Loucy (cell line): ENCODE measurements at regions not wholly inside any gene's neighbourhood (a gene's known extent, or its start where the extent isn't known, plus 50 kb on each side); places are given as distances from the start of the nearest gene placed in this dataset.

ENCODE experiments used
- H2AFZ ChIP-seq: fragments of 200-600 bp; sonication (generic); 2 replicates; pipeline ENCODE4 v1.6.0; 2016; ENCODE audit warnings: antibody characterized with exemption, mild to moderate bottlenecking, low read length, moderate library complexity
- H3F3A ChIP-seq: fragments of 200-600 bp; 2 replicates; pipeline ENCODE4 v1.6.0; 2016; ENCODE audit warnings: antibody characterized with exemption, low read depth, mild to moderate bottlenecking
- H3K27me3 ChIP-seq: fragments of 200-600 bp; sonication (generic); 2 replicates; pipeline ENCODE4 v1.6.1; 2014; ENCODE audit warnings: low read length, mild to moderate bottlenecking; ENCODE audit not compliant: insufficient read depth, poor library complexity, severe bottlenecking
- H3K36me3 ChIP-seq: fragments of 200-600 bp; sonication (generic); 2 replicates; pipeline ENCODE4 v1.6.1; 2016; ENCODE audit warnings: low read length; ENCODE audit not compliant: insufficient read depth
- H3K4me1 ChIP-seq: fragments of 200-600 bp; sonication (generic); 2 replicates; pipeline ENCODE4 v1.5.1; 2014; ENCODE audit warnings: low read length, mild to moderate bottlenecking; ENCODE audit not compliant: insufficient read depth, poor library complexity, severe bottlenecking
- H3K4me2 ChIP-seq: fragments of 200-600 bp; sonication (generic); 2 replicates; pipeline ENCODE4 v1.6.0; 2014; ENCODE audit warnings: antibody characterized with exemption, low read length, low read depth, mild to moderate bottlenecking; ENCODE audit not compliant: poor library complexity, severe bottlenecking
- H3K4me3 ChIP-seq: fragments of 200-600 bp; sonication (generic); 2 replicates; pipeline ENCODE4 v1.5.1; 2014; ENCODE audit warnings: low read length, mild to moderate bottlenecking, mixed read lengths; ENCODE audit not compliant: poor library complexity, severe bottlenecking
- H3K79me2 ChIP-seq: fragments of 200-600 bp; sonication (generic); 2 replicates; pipeline ENCODE4 v1.6.1; 2014; ENCODE audit warnings: low read length; ENCODE audit not compliant: insufficient read depth
- H3K9ac ChIP-seq: fragments of 200-600 bp; sonication (generic); 2 replicates; pipeline ENCODE4 v1.6.0; 2014; ENCODE audit warnings: mild to moderate bottlenecking, low read depth, low read length, moderate library complexity; ENCODE audit not compliant: poor library complexity, severe bottlenecking
- H3K9me2 ChIP-seq: fragments of 200-600 bp; sonication (generic); replicated peaks from 2 replicates; pipeline ENCODE4 v1.6.1; 2016; ENCODE audit warnings: low read depth, low read length, mixed read lengths
- H3K9me3 ChIP-seq: fragments of 200-600 bp; sonication (generic); 2 replicates; pipeline ENCODE4 v1.6.1; 2014; ENCODE audit warnings: mild to moderate bottlenecking, antibody characterized with exemption, low read length, low read depth; ENCODE audit not compliant: insufficient read depth
- H4K20me1 ChIP-seq: fragments of 200-600 bp; sonication (generic); 2 replicates; pipeline ENCODE4 v1.6.0; 2014; ENCODE audit warnings: antibody characterized with exemption, low read length, mild to moderate bottlenecking; ENCODE audit not compliant: insufficient read depth, poor library complexity, severe bottlenecking
- EZH2phosphoT487 ChIP-seq: fragments of 200-600 bp; IDR thresholded peaks from 2 replicates; pipeline ENCODE4 v1.6.1; 2018; ENCODE audit warnings: antibody characterized with exemption, mild to moderate bottlenecking, moderate library complexity, borderline replicate concordance
- TF ChIP-seq, protein P1 (sequence below): fragments of 200-600 bp; sonication (generic); conservative IDR thresholded peaks from 2 replicates; pipeline ENCODE4 v1.5.1; 2014; ENCODE audit warnings: mild to moderate bottlenecking, antibody characterized with exemption, low read length

DNA sequence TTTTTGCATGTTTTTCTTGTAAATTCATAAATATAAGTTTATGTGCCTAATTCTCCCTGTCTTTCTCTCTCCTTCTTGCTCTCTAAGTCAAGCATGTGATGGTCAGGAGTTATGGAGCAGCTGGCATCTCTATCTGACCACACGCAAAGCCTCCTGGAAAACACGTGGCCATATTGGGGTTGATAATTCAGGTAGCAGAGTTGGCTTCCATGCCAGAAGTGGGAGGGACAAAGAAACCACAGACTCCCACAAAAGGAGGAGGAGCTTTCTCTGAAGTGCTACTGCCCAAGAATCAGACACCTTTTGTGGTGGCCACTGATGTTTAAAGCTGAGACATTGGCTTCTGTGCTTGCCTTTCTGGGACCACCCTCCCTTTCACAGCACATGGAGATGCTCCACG is 517.6 kb upstream of the TMEM132C start:
- Histone ChIP-seq H3K9ac (no peak overlapping the region), H3K4me1 (no peaks in the 10 kb centered on the region), H4K20me1 (no peaks in the 10 kb centered on the region), H3K79me2 (no peaks in the 10 kb centered on the region), H3K9me2 (no peaks in the 10 kb centered on the region), H3K36me3 (no peaks in the 10 kb centered on the region), H3F3A (no peaks in the 10 kb centered on the region), H3K4me3 (no peak overlapping the region), H3K9me3 (no peaks in the 10 kb centered on the region), H3K27me3 (no peaks in the 10 kb centered on the region), H2AFZ (no peak overlapping the region), H3K4me2 (no peak overlapping the region)
- no peak for TF ChIP-seq EZH2phosphoT487
- TF ChIP-seq, protein P1, sequence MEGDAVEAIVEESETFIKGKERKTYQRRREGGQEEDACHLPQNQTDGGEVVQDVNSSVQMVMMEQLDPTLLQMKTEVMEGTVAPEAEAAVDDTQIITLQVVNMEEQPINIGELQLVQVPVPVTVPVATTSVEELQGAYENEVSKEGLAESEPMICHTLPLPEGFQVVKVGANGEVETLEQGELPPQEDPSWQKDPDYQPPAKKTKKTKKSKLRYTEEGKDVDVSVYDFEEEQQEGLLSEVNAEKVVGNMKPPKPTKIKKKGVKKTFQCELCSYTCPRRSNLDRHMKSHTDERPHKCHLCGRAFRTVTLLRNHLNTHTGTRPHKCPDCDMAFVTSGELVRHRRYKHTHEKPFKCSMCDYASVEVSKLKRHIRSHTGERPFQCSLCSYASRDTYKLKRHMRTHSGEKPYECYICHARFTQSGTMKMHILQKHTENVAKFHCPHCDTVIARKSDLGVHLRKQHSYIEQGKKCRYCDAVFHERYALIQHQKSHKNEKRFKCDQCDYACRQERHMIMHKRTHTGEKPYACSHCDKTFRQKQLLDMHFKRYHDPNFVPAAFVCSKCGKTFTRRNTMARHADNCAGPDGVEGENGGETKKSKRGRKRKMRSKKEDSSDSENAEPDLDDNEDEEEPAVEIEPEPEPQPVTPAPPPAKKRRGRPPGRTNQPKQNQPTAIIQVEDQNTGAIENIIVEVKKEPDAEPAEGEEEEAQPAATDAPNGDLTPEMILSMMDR, result no peak

DNA sequence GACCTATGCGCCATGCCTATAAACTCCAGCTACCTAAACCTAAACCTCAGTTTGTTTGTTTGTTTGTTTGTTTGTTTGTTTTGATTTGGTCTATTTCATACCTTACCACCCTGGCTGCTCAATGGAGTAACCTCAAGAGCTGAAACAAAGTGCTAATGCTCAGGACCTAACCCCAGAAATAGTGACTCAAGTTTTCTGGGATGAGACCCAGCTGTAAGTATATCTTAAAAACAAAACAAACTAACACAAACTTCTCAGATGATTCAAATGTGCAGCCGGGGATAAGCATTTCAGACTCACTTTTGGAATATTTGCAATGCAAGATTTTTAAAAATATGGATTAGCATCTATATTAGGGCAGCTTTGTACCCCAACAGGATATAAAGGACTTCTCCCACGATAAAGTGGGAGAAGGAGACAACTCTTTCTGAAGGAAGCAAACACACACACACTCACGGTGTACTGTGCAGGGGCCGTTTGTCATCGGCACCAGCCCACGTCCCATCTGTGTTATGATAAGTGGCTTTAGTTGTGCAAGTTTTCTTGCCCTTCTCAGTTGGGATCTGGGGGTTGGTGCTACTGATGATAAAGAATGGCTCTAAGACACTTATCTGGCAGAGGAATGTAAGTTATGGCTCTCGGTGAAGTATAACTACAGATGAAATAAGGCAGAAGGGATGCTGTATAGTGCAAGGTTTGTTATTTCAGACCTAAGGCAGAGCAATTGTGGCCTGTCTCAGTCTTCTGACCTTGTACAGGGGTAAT is 516.7 kb upstream of the TMEM132C start:
- Histone ChIP-seq H3K9me3 (no peaks in the 10 kb centered on the region), H3K36me3 (no peaks in the 10 kb centered on the region), H3K9ac (no peak overlapping the region), H3F3A (no peaks in the 10 kb centered on the region), H3K4me3 (no peak overlapping the region), H2AFZ (no peak overlapping the region), H3K4me2 (no peak overlapping the region), H3K27me3 (no peaks in the 10 kb centered on the region), H4K20me1 (no peaks in the 10 kb centered on the region), H3K9me2 (no peaks in the 10 kb centered on the region), H3K79me2 (no peaks in the 10 kb centered on the region), H3K4me1 (no peaks in the 10 kb centered on the region)
- no peak for TF ChIP-seq EZH2phosphoT487
- TF ChIP-seq, protein P1, result no peak

DNA sequence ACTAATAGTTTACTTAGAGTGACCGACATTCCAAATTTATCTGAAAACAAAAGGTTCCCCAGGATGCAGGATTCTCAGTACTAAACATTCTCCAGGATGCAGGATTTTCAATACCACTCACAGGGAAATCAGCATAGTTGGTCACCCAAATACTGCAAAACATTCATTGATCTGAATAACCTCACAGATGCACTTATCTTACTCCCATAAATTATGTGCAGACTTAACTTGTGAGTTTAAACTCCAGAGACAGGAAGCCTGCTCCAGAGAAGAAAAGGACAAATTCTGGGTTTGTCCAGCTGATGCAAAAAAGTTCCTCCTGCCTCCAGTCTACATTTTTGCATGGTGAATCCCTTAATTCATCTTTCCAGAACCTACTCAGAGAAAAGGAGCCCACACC is 514.2 kb upstream of the TMEM132C start:
- H3K4me2 ChIP-seq, result no peak overlapping the region
- no peaks in the 10 kb centered on the region for H3K27me3 ChIP-seq
- no peaks in the 10 kb centered on the region for H3K36me3 ChIP-seq
- H2AFZ ChIP-seq, result no peak overlapping the region
- H3K4me3 ChIP-seq, result no peak overlapping the region
- H3K9ac ChIP-seq, result no peak overlapping the region
- no peak for TF ChIP-seq EZH2phosphoT487
- TF ChIP-seq, protein P1, result no peak
- H3K4me1 ChIP-seq, result no peaks in the 10 kb centered on the region
- H3F3A ChIP-seq, result no peaks in the 10 kb centered on the region
- H3K9me3 ChIP-seq, result no peaks in the 10 kb centered on the region
- no peaks in the 10 kb centered on the region for H4K20me1 ChIP-seq
- no peaks in the 10 kb centered on the region for H3K9me2 ChIP-seq
- no peaks in the 10 kb centered on the region for H3K79me2 ChIP-seq
